GM10266 (cell line): ENCODE measurements at regions not wholly inside any gene's neighbourhood (a gene's known extent, or its start where the extent isn't known, plus 50 kb on each side); places are given as distances from the start of the nearest gene placed in this dataset.

Source experiments
- DNase-seq: peaks from one replicate; pipeline ENCODE4 v3.0.0; 2012; ENCODE audit errors: extremely low spot score
- CTCF ChIP-seq: IDR thresholded peaks from 2 replicates; pipeline ENCODE4 v1.5.1; 2012; ENCODE audit warnings: mild to moderate bottlenecking, low read depth; ENCODE audit not compliant: control insufficient read depth, insufficient read depth; ENCODE audit errors: missing control alignments

GRCh38 chr9:73344060-73344459 lies 192.4 kb downstream of the ANXA1 start:
- no peak for DNase-seq
- TF ChIP-seq CTCF, result no peak

GRCh38 chr9:73347123-73347522 lies 195.5 kb downstream of the ANXA1 start:
- TF ChIP-seq CTCF, result no peak
- no peak for DNase-seq

GRCh38 chr9:73347720-73348119 lies 196.1 kb downstream of the ANXA1 start:
- no peak for TF ChIP-seq CTCF

GRCh38 chr9:73348471-73348870 lies 196.8 kb downstream of the ANXA1 start:
- no peak for DNase-seq
- no peak for TF ChIP-seq CTCF

More at GRCh38 chr9:73347720-73348119, 196.1 kb downstream of the ANXA1 start:
- DNase-seq, result no peak

GRCh38 chr9:73349476-73349875 lies 197.8 kb downstream of the ANXA1 start:
- no peak for TF ChIP-seq CTCF
- no peak for DNase-seq

GRCh38 chr9:73357607-73358006 lies 205.9 kb downstream of the ANXA1 start:
- no peak for DNase-seq
- no peak for TF ChIP-seq CTCF

GRCh38 chr9:73370053-73370452 lies 218.4 kb downstream of the ANXA1 start:
- no peak for DNase-seq

More at GRCh38 chr9:73370053-73370452, 218.4 kb downstream of the ANXA1 start:
- TF ChIP-seq CTCF, result no peak
